PC-9 (cell line): ENCODE measurements at regions not wholly inside any gene's neighbourhood (a gene's known extent, or its start where the extent isn't known, plus 50 kb on each side); places are given as distances from the start of the nearest gene placed in this dataset.

Experiments used
- BruUV-seq: library from RNA; stranded (reverse); fragments of 400-500 nt; replicated peaks from 2 replicates; lab custom pipeline; 2021; lab: Mats Ljungman, UMichigan
- CTCF ChIA-PET: fragments of 300-600 bp; sonication (Branson Sonifier 250); formaldehyde crosslinking; loops from one replicate; lab custom pipeline; 2022; ENCODE audit warnings: antibody characterized with exemption; lab: Charles Lee
- POLR2A ChIA-PET: fragments of 300-600 bp; sonication (Branson Sonifier 250); formaldehyde crosslinking; loops from one replicate; lab custom pipeline; 2022; ENCODE audit warnings: antibody characterized with exemption; ENCODE audit not compliant: unreplicated experiment; lab: Charles Lee
- DNase-seq, 2 experiments: peaks; one replicate each; pipeline versions ENCODE4 v3.0.0 to v3.0.0-alpha.2; 2015 to 2022; ENCODE audit warnings: mixed read lengths in 1 of 2
- H2AFZ ChIP-seq: fragments of 200-600 bp; sonication (generic); 2 replicates; pipeline ENCODE4 v1.8.1; 2017; ENCODE audit warnings: antibody characterized with exemption
- H3F3A ChIP-seq: fragments of 200-600 bp; sonication (generic); 2 replicates; pipeline ENCODE4 v1.8.1; 2017; ENCODE audit warnings: antibody characterized with exemption, mild to moderate bottlenecking, low read depth; ENCODE audit not compliant: insufficient read depth
- H3K27ac ChIP-seq: fragments of 200-600 bp; sonication (generic); 2 replicates; pipeline ENCODE4 v1.6.1; 2016; ENCODE audit warnings: mixed run types
- H3K27me3 ChIP-seq: fragments of 200-600 bp; sonication (generic); 2 replicates; pipeline ENCODE4 v1.6.1; 2016; ENCODE audit warnings: low read depth, mixed run types; ENCODE audit not compliant: insufficient read depth
- H3K36me3 ChIP-seq: fragments of 200-600 bp; sonication (generic); 2 replicates; pipeline ENCODE4 v1.6.1; 2016; ENCODE audit warnings: low read depth, mixed run types
- H3K4me1 ChIP-seq: fragments of 200-600 bp; sonication (generic); replicated peaks from 2 replicates; pipeline ENCODE4 v1.6.1; 2016; ENCODE audit warnings: mixed run types; ENCODE audit not compliant: insufficient read depth
- H3K4me2 ChIP-seq: fragments of 200-600 bp; sonication (generic); 2 replicates; pipeline ENCODE4 v1.6.1; 2017; ENCODE audit warnings: mixed run types
- H3K4me3 ChIP-seq: fragments of 200-600 bp; sonication (generic); 2 replicates; pipeline ENCODE4 v1.6.1; 2016; ENCODE audit warnings: mixed run types
- H3K79me2 ChIP-seq: fragments of 200-600 bp; sonication (generic); 2 replicates; pipeline ENCODE4 v1.6.1; 2017; ENCODE audit warnings: low read depth, mixed run types
- H3K9me2 ChIP-seq: fragments of 200-600 bp; sonication (generic); 2 replicates; pipeline ENCODE4 v1.8.1; 2017; ENCODE audit warnings: mild to moderate bottlenecking; ENCODE audit not compliant: insufficient read depth
- H3K9me3 ChIP-seq: fragments of 200-600 bp; sonication (generic); 2 replicates; pipeline ENCODE4 v1.8.1; 2016; ENCODE audit warnings: low read depth; ENCODE audit not compliant: insufficient read depth
- H4K20me1 ChIP-seq: fragments of 200-600 bp; sonication (generic); 2 replicates; pipeline ENCODE4 v1.8.1; 2017; ENCODE audit not compliant: insufficient read depth
- EZH2 ChIP-seq: fragments of 200-600 bp; sonication (generic); IDR thresholded peaks from 2 replicates; pipeline ENCODE4 v1.8.0; 2017; ENCODE audit warnings: antibody characterized with exemption, low read depth
- intact Hi-C: fragments of 100-400 bp; cut with micrococcal nuclease; formaldehyde crosslinking; loops from one replicate; pipeline ENCODE4 v1.10.0; 2022; ENCODE audit not compliant: unreplicated experiment
- TF ChIP-seq, protein P1 (sequence below): fragments of 200-600 bp; sonication (generic); conservative IDR thresholded peaks from 2 replicates; pipeline ENCODE4 v1.6.1; 2017; ENCODE audit warnings: mixed run types, antibody characterized with exemption, mild to moderate bottlenecking, moderate library complexity

GRCh38 chr13:25044071-25044470, 51.9 kb upstream of the PABPC3 start:
- H3K4me3 ChIP-seq = no peak overlapping the region
- no peak overlapping the region for H3K27ac ChIP-seq
- no peaks in the 10 kb centered on the region for H3F3A ChIP-seq
- H3K9me2 ChIP-seq = no peaks in the 10 kb centered on the region
- no peak for DNase-seq
- POLR2A ChIA-PET = no interaction called here
- peaks cover 90% of the 10 kb centered on the region for H3K27me3 ChIP-seq
- intact Hi-C loops = no loop called here
- TF ChIP-seq EZH2 = no peak
- TF ChIP-seq, protein P1, sequence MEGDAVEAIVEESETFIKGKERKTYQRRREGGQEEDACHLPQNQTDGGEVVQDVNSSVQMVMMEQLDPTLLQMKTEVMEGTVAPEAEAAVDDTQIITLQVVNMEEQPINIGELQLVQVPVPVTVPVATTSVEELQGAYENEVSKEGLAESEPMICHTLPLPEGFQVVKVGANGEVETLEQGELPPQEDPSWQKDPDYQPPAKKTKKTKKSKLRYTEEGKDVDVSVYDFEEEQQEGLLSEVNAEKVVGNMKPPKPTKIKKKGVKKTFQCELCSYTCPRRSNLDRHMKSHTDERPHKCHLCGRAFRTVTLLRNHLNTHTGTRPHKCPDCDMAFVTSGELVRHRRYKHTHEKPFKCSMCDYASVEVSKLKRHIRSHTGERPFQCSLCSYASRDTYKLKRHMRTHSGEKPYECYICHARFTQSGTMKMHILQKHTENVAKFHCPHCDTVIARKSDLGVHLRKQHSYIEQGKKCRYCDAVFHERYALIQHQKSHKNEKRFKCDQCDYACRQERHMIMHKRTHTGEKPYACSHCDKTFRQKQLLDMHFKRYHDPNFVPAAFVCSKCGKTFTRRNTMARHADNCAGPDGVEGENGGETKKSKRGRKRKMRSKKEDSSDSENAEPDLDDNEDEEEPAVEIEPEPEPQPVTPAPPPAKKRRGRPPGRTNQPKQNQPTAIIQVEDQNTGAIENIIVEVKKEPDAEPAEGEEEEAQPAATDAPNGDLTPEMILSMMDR = no peak
- H4K20me1 ChIP-seq = no peaks in the 10 kb centered on the region
- H3K36me3 ChIP-seq = no peaks in the 10 kb centered on the region
- H3K4me1 ChIP-seq = no peaks in the 10 kb centered on the region
- CTCF ChIA-PET = no interaction called here
- BruUV-seq = no TSS peak
- no peak overlapping the region for H2AFZ ChIP-seq
- no peaks in the 10 kb centered on the region for H3K79me2 ChIP-seq
- H3K9me3 ChIP-seq = no peaks in the 10 kb centered on the region
- H3K4me2 ChIP-seq = no peak overlapping the region
